Activated T-cell treated with anti-CD3 and anti-CD28 coated beads for 24 hours (primary cell): ENCODE measurements at regions not wholly inside any gene's neighbourhood (a gene's known extent, or its start where the extent isn't known, plus 50 kb on each side); places are given as distances from the start of the nearest gene placed in this dataset.
"Not testable (repeated sequence)": the region's sequence is repeated elsewhere in the genome, so short reads cannot be mapped to it uniquely, and the experiment has no call there.

Experiments
- DNase-seq: peaks from one replicate; pipeline ENCODE4 v3.0.0-alpha.2; 2020; ENCODE audit warnings: low read depth

GRCh38 chr2:105497094-105497493 lies 98.2 kb upstream of the FHL2 start:
- DNase-seq, result no peak

GRCh38 chr2:105496271-105496670 lies 97.4 kb upstream of the FHL2 start:
- no peak for DNase-seq

DNA sequence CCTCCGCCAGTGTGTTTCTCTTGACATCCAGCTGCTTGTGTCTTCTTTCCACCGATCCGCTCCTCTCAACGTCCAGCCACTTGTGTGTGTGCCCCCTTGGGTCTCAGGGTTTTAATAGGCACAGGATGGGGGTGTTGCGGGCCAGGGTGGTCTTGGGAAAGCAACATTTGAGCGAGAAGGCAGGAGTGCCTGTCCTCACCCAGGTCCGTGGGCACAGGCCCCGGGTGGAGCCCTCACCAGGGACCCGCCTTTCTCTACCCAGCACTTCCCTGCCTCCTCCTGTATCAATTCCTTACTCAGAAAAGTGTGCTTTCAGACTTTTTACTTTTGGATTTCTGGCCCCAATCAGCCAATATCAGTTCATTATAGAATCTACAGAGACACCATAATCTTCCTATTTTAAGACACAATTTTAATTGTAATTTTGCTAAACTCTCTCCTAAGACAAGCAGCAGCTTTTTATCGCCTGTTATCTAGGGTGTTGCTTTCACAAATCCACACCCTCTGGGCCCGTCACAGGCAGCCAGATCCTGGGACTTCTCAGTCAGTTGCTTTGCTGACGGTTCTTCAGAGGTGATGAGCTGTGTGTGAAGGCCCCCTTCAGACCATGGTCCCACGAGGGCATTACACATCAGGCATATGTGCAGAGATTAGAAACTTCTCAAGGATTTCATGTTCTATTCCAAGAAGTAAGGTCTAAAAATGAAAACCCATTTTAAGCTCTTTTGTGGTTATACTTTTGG lies 96.0 kb upstream of the FHL2 start:
- no peak for DNase-seq

DNA sequence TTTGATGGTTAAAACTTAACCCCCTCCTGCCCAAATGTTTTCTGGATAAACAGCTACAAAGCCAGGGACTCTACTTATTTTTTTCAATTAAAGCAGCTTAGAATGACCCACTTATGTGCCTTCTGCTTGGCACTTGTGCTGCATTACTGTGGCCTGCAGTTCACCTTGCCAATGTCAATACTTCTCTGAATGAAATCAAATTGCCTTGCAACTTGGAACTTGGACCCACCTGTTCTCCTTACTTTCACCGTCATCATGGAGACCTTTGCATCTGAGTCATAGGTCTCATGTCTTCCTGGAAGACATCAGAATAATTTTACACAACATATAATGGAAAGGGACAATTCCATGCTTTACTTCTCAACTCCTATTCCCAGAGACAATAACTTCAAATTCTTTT lies 92.1 kb upstream of the FHL2 start:
- no peak for DNase-seq

DNA sequence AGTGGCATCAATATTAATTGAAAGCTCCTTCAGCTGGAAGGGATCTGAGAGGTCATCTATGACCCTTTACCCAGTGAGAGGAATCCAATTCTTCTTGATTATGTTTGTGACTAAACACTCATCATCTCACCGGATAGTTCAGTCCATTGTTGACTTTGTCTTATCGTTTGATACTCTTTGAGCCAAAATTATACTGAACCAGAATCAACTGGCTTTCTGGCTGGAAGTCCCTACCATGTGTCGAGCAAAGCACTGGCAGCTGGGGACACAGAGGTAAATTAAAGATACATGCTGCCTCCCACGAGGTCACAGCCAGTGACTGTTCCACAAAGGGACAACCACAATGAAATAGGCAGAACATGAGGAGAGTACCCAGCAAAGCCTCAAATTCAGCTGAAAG lies 91.4 kb upstream of the FHL2 start:
- no peak for DNase-seq

DNA sequence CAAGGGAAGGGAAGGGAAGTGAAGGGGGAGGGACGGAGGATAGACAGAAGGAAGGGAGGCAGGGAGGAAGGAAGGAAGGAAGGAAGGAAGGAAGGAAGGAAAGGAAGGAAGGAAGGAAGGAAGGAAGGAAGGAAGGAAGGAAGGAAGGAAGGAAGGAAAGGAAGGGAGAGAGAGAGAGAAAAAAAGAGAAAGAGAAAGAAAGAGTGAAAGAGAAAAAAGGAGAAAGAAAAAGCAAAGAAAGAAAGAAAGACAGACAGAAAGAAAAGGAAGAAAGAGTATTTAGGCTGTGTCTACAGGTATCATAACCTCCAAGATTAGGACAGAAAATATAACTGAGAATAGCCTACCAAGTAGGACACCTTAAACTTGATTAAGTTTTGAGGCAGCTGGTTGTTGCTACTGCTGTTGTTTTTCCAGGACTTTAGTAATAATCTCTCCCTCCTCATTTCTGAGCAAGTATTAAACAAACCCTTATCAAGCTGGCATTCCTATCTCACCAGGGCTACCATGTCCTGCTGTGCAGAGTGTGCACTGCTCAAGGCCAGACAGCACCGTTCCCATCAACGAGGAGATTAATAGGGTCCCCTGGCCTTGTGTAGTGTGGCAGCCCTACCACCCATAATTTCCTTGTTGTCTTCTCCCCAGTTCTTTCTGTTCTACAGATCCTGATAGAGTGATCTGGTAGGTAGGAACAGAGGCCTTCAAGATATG lies 90.5 kb upstream of the FHL2 start:
- no peak for DNase-seq

DNA sequence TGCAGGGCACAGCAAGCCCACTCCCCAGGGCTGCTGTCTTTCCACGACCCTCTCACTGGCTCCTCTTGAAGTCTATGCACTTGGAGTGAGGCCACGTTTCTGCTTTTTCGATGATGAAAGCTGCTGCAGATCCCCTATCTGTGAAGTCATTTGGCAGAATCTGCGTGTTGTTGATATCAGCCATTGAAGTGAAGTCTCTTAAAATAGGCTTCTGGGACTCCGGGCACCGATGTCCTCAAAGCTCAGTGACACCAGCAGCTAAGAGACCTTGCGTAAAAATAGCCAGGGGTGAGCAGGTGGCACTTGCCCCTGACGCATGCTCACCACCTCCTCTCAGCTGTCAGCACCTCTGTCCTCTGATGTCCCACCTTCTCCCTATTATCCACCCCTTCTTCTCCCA lies 89.4 kb upstream of the FHL2 start:
- no peak for DNase-seq

GRCh38 chr2:105487142-105488069 lies 88.6 kb upstream of the FHL2 start:
- DNase-seq, result no peak

GRCh38 chr2:105486762-105487141 lies 87.9 kb upstream of the FHL2 start:
- DNase-seq, result no peak

DNA sequence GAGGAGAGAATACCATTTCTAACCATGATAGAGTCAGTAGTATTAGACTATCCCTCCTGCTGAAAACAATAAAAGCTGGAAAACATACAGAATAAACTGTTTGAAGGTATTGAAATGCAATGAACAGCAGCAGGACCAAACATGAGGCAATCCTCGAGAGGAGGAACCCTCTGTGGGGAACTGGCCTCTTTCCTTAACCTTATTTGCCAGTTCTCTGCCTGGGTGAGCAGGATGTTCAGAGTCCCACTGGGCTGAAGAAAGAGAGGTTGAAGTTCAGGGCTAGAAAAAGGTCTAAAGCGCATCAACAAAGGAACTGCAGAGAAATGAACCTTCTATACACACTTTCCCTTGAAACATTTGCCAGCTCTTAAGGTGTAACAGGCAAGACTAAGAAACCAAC lies 79.8 kb upstream of the FHL2 start:
- no peak for DNase-seq

DNA sequence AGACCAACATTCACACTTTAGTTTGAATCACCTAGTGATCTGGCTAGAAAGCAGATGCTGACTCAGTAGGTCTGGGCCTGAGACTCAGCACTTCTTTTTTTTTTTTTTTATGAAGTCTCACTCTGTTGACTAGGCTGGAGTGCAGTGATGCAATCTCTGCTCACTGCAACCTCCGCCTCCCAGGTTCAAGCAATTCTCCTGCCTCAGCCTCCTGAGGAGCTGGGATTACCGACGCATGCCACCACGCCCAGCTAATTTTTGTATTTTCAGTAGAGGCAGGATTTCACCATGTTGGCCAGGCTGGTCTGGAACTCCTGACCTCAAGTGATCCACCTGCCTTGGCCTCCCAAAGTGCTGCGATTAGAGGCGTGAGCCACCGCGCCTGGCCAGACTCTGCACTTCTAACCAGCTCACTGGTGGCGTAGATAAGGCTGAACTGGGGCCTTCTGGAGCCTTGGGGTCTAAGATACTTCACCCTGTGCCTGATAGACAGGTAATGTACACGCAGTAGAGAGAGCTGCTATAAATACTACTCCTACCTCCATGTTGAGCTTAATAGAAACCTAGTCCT lies 78.3 kb upstream of the FHL2 start:
- DNase-seq, result not testable (repeated sequence)

DNA sequence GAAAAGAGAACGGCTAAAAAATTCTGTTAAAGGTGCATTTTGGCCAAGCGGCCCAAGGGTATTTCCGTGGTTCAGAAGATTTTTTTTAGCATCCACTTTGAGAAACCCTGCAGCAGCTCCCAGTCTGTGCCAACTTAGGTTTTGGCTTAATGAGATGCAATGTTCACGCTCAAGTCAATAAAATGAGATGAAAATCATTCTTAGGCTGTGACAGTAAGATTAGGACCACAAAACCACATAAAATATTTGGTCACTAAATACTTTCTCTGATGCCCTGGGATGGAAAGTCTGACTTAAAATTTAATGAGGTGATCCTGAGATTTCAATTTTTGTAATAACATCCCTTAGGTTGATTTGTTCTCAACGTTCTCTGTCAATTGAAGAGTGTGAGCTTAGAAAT lies 74.2 kb upstream of the FHL2 start:
- DNase-seq, result no peak

- DNase-seq, result no peak
These were observed 72.1 kb upstream of the FHL2 start for GRCh38 chr2:105470979-105471378.

DNA sequence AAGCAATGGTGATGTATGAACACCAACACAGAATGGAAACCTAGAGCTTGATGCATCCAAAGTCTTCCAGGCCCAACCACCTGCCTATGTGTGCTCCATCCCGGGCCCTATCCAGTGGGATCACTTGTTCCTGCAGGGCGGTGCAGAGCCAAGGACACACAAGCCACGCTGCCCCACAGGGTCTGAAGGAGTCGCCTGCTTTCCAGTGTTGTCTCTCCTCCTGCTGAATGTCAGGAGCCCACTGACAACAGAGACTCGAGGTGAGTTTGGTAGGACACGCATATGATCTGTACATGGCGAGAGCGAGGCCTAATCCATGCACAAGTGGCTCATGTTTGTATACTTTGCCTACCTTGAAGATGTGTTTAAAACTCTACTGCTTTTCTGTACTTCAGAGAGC lies 70.9 kb upstream of the FHL2 start:
- DNase-seq, result no peak

DNA sequence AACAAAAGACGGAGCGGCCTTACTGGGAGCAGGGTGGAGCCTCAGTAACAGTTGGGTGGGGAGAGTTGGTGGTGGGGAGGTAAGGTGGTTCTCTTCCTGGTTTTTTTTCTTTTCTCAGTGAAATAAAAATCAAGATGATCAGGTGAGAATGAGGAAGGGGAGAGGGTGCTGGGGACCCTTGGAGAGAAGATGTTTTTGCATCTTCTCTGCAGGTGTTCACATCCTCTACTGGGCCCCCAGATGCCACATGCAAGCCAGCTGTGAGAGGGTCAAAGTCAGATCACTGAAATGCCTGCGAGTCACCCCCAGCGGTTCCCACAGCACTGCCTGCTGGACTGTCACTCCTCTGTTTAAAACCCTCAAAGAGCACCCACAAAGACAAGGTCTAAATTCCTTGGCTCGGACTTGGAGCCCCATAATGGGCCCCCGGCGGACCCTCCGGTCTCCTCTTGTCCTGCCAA lies 69.8 kb upstream of the FHL2 start:
- DNase-seq, result no peak

DNA sequence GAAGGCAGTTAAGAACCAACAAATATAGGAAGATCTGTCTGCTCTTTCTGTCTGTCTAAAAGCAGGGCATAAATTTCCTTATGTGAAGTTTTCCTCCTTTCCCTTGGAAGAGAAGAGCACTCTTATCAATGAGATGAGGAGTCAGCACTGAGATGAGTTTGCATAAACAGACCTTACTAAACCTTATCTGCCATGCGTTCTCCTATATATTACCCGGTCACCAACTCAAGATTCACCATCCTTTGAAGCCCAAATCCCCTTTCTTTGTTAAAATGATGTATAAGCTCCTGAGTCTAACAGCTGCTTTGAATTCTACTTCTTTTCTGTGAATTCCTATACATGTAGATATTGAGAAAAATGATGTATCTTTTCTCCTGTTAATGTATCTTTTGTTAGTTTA lies 65.5 kb upstream of the FHL2 start:
- DNase-seq, result no peak

- DNase-seq, result no peak
These were observed 61.3 kb upstream of the FHL2 start for GRCh38 chr2:105460048-105460732.

- no peak for DNase-seq
These were observed 59.2 kb upstream of the FHL2 start for GRCh38 chr2:105458076-105458475.

GRCh38 chr2:105455488-105456003 lies 56.7 kb upstream of the FHL2 start:
- DNase-seq, result no peak

GRCh38 chr2:105454801-105455485 lies 56.1 kb upstream of the FHL2 start:
- DNase-seq, result no peak
